ENCODE measurements at regions not wholly inside any gene's neighbourhood (a gene's known extent, or its start where the extent isn't known, plus 50 kb on each side); places are given as distances from the start of the nearest gene placed in this dataset.
"Not testable (repeated sequence)": the region's sequence is repeated elsewhere in the genome, so short reads cannot be mapped to it uniquely, and the experiment has no call there.

DNA sequence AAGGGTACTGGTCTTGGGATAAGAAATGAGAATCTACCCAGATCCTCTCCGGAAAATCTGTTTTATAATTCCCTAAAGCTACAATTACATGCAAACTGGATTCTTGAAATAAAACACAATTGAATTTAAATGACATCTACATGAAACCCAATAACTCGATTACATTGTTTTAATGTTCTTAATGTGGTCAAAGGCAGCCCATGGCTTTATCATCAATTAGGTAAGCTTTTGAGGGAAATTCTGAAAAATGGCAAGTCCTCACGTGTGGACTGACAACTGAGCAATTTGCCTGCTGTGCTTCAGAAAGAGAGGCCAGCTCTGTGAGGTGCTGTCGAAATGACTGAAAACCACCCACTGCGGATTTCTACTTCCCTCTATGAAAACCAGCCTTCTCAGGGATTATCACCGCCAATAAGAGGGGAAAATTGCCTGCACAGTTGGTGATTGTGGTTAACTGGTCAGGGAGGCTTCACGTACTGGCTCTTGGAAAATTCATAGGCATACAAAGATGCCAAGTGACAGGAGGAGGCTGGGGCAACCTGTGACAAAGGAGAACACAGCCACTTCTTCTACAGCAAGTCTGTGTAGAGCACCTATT, 200.8 kb upstream of the SLCO3A1 start:
- whole genome bisulfite sequencing, 2 donors = 60 to 64% methylated on average over 7 of the region's 7 CpGs
- no peak for DNase-seq
- Histone ChIP-seq H3K36me3 (replicated peaks in 1 of 2; ENCODE audit: insufficient read depth in 1 of 2, low read depth in 2 of 2) (no peaks in the 10 kb centered on the region), H3K27ac (no peak overlapping the region), H3K9me3 (no peaks in the 10 kb centered on the region), H3K4me3 (no peak overlapping the region), H3K27me3 (no peaks in the 10 kb centered on the region), H3K4me1 (no peaks in the 10 kb centered on the region)
- ATAC-seq = no peak
- TF ChIP-seq POLR2A (IDR thresholded peaks at IDR 0.05) = no peak
- TF ChIP-seq, protein P1, sequence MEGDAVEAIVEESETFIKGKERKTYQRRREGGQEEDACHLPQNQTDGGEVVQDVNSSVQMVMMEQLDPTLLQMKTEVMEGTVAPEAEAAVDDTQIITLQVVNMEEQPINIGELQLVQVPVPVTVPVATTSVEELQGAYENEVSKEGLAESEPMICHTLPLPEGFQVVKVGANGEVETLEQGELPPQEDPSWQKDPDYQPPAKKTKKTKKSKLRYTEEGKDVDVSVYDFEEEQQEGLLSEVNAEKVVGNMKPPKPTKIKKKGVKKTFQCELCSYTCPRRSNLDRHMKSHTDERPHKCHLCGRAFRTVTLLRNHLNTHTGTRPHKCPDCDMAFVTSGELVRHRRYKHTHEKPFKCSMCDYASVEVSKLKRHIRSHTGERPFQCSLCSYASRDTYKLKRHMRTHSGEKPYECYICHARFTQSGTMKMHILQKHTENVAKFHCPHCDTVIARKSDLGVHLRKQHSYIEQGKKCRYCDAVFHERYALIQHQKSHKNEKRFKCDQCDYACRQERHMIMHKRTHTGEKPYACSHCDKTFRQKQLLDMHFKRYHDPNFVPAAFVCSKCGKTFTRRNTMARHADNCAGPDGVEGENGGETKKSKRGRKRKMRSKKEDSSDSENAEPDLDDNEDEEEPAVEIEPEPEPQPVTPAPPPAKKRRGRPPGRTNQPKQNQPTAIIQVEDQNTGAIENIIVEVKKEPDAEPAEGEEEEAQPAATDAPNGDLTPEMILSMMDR (IDR thresholded peaks at IDR 0.05) = no peak
- intact Hi-C loops (cut with DNase I) = no loop called here

DNA sequence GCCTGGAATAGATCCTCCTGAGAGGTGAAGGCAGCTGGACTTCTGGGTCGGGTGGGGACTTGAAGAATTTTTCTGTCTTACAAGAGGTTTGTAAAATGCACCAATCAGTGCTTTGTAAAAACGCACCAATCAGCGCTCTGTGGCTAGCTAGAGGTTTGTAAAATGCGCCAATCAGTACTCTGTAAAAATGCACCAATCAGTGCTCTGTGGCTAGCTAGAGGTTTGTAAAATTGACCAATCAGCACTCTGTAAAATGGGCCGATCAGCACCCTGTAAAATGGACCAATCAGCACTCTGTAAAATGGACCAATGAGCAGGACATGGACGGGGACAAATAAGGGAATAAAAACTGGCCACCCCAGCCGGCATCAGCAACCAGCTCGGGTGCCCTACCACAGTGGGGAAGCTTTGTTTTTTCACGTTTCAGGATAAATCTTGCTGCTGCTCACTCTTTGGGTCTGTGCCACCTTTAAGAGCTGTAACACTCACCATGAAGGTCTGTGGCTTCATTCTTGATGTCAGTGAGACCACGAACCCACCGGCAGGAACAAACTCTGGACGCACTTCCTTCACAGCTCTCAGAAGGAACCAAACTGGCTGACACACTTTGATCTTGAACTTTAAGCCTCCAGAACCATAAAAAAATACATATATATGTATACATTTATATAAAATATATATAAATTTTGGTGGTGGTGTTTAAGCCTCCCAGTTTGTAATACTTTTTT, 197.8 kb upstream of the SLCO3A1 start:
- H3K4me3 ChIP-seq; H3K9me3 ChIP-seq; H3K27me3 ChIP-seq; H3K36me3 ChIP-seq (replicated peaks in 1 of 2; ENCODE audit: insufficient read depth in 1 of 2, low read depth in 2 of 2); DNase-seq; intact Hi-C loops (cut with DNase I); ATAC-seq; H3K4me1 ChIP-seq; H3K27ac ChIP-seq: not testable (repeated sequence)
- WGBS, 2 donors = 62 to 76% methylated on average over 11 to 12 of the region's 12 CpGs

DNA sequence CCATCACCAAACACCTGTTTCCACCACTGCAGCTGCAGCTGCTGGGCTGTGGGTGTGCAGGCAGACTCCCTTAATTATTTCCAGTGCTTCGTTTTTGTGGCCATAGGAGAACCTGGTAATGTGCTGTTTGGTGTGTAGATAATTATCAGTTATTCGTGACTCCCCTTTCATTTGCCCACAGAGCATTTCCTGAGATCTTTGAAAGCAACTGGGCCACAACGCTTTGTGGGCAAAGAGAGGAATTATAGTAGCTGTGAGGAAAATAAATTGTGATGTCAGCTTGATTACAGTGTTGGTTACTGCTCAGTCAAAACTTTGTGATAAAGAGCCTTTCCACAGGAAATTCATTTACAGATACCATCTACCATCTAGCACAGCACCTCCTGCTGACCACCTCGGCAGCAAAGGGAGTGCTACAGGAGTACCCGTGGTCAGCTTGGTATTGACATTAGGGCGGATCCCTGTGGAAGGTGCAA, 193.3 kb upstream of the SLCO3A1 start:
- intact Hi-C loops (cut with DNase I) = no loop called here
- no peak overlapping the region for H3K27ac ChIP-seq
- no peak for ATAC-seq
- DNase-seq = no peak
- no peaks in the 10 kb centered on the region for H3K27me3 ChIP-seq
- no peaks in the 10 kb centered on the region for H3K4me1 ChIP-seq
- no peaks in the 10 kb centered on the region for H3K36me3 ChIP-seq (replicated peaks in 1 of 2; ENCODE audit: insufficient read depth in 1 of 2, low read depth in 2 of 2)
- H3K9me3 ChIP-seq = no peaks in the 10 kb centered on the region
- WGBS, 2 donors = 32 to 41% methylated on average over 6 of the region's 6 CpGs
- H3K4me3 ChIP-seq = no peak overlapping the region
- TF ChIP-seq, protein P1 (IDR thresholded peaks at IDR 0.05) = no peak
- no peak for TF ChIP-seq POLR2A (IDR thresholded peaks at IDR 0.05)

DNA sequence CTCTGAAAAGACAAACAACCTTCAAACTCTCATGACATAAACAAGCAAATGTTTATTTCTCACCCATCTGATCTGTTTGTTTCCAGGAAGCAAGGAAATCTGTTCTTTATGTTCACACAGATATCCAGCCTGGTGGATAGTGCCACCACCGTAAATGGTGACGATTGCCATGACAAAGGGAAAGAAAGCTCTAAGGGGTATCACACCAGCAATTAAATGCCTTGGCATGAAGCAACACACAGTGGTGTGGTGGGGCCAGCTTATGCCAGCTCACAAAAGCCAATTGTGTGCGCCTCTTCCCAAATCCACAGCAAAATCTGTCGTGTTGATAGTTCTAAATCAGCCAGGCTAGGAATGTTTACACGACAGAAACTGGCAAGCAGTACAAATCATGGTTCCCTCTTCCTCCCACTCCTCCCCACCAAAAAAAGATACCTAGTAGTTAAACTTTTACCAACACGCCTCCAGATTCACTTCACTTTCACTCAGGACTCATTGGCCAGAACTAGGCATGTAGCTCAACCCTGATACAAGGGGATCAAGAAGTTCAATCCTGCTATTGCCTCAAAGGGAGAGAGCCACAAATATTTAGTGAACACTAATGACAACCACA, 189.2 kb upstream of the SLCO3A1 start:
- intact Hi-C loops (cut with DNase I) = no loop called here
- H3K36me3 ChIP-seq (replicated peaks in 1 of 2; ENCODE audit: insufficient read depth in 1 of 2, low read depth in 2 of 2) = no peaks in the 10 kb centered on the region
- no peaks in the 10 kb centered on the region for H3K27me3 ChIP-seq
- DNase-seq = peak in 1 of 4 donors; percentile 5
- WGBS, 2 donors = 37 to 43% methylated on average over 6 of the region's 6 CpGs
- no peak overlapping the region for H3K27ac ChIP-seq
- no peak overlapping the region for H3K4me3 ChIP-seq
- no peak for ATAC-seq
- H3K4me1 ChIP-seq = no peaks in the 10 kb centered on the region
- no peaks in the 10 kb centered on the region for H3K9me3 ChIP-seq
- TF ChIP-seq, protein P1 (IDR thresholded peaks at IDR 0.05) = no peak
- TF ChIP-seq POLR2A (IDR thresholded peaks at IDR 0.05) = no peak

DNA sequence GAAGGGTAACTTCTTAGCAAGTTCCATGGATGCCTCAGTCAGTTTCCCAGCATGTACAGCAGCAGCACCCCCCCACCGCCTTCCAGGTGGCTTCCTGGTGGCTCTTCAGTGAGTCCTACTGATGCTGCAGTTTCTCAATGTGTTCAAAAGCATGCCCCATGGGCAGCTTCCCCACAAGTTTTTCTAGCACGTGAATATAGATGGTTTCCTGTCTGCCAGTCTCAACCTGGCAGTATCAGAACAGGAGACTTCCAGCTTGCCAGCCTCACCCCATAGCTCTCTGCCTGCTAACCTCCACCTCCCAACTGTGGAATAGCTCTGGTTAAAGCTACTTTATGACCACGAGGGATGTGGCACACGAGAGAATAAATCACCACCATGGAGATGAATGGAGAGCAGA, 188.3 kb upstream of the SLCO3A1 start:
- DNase-seq = no peak
- TF ChIP-seq, protein P1 (IDR thresholded peaks at IDR 0.05) = no peak
- intact Hi-C loops (cut with DNase I) = no loop called here
- Histone ChIP-seq H3K36me3 (replicated peaks in 1 of 2; ENCODE audit: insufficient read depth in 1 of 2, low read depth in 2 of 2) (no peaks in the 10 kb centered on the region), H3K4me3 (no peak overlapping the region), H3K27ac (no peak overlapping the region), H3K9me3 (no peaks in the 10 kb centered on the region), H3K27me3 (no peaks in the 10 kb centered on the region), H3K4me1 (no peaks in the 10 kb centered on the region)
- WGBS, 2 donors = 48 to 58% methylated on average over 3 to 4 of the region's 4 CpGs
- ATAC-seq = no peak

Measured in body of pancreas (tissue), 4 donors.